K562 (cell line): ENCODE measurements at regions not wholly inside any gene's neighbourhood (a gene's known extent, or its start where the extent isn't known, plus 50 kb on each side); places are given as distances from the start of the nearest gene placed in this dataset.

Experiments used
- HDAC1 ChIP-seq, 2 experiments: fragments of 450-650 bp; IDR thresholded peaks; 2 replicates each; pipeline ENCODE4 v1.6.1; 2016 to 2017; ENCODE audit warnings: inconsistent platforms in 1 of 2, mild to moderate bottlenecking in 1 of 2, moderate library complexity in 1 of 2
- HIVEP1 ChIP-seq: fragments of 250-450 bp; sonication (Bioruptor Pico); IDR thresholded peaks from 2 replicates; pipeline ENCODE4 v1.4.0; 2020; ENCODE audit warnings: mild to moderate bottlenecking
- HMBOX1 ChIP-seq: sonication (generic); IDR thresholded peaks from 2 replicates; pipeline ENCODE4 v1.6.1; 2016
- MAX ChIP-seq: sonication (generic); formaldehyde crosslinking; IDR thresholded peaks from 2 replicates; pipeline ENCODE4 v1.9.0; 2022; ENCODE audit warnings: mild to moderate bottlenecking, missing genetic modification reagents
- MTA3 ChIP-seq: fragments of 450-650 bp; formaldehyde crosslinking; IDR thresholded peaks from 2 replicates; pipeline ENCODE4 v1.6.1; 2017; ENCODE audit warnings: mild to moderate bottlenecking, borderline replicate concordance
- PHB2 ChIP-seq: fragments of 450-650 bp; IDR thresholded peaks from 2 replicates; pipeline ENCODE4 v1.6.1; 2017; ENCODE audit warnings: low read depth
- U2AF2 ChIP-seq: fragments of 200-400 bp; formaldehyde crosslinking; optimal IDR thresholded peaks from 2 replicates; pipeline ENCODE3; 2017; ENCODE audit warnings: low read depth, mild to moderate bottlenecking, low read length
- ZBED1 ChIP-seq: IDR thresholded peaks from 2 replicates; pipeline ENCODE4 v1.6.1; 2014
- TF ChIP-seq, protein P1 (sequence below): sonication (generic); formaldehyde crosslinking; IDR thresholded peaks from 2 replicates; pipeline ENCODE4 v1.8.1; 2023; ENCODE audit warnings: mild to moderate bottlenecking, missing genetic modification reagents
- TF ChIP-seq, protein P2 (sequence below), 2 experiments: fragments of 450-650 bp in 1 of 2; IDR thresholded peaks; 2 replicates each; pipeline ENCODE4 v1.6.1; 2011 to 2017; ENCODE audit warnings: low read depth in 2 of 2, antibody characterized with exemption in 1 of 2, borderline replicate concordance in 1 of 2, low read length in 1 of 2, mild to moderate bottlenecking in 1 of 2, mixed read lengths in 1 of 2; ENCODE audit not compliant: control insufficient read depth in 1 of 2
- TF ChIP-seq, protein P3 (sequence below): fragments of 450-650 bp; conservative IDR thresholded peaks from 2 replicates; pipeline ENCODE4 v1.6.1; 2016; ENCODE audit warnings: missing genetic modification characterization, low read depth, mild to moderate bottlenecking, missing compliant biosample characterization, moderate library complexity

GRCh38 chr4:81682492-81682891 lies 210.8 kb upstream of the RASGEF1B start (continued):
- TF ChIP-seq, protein P1, sequence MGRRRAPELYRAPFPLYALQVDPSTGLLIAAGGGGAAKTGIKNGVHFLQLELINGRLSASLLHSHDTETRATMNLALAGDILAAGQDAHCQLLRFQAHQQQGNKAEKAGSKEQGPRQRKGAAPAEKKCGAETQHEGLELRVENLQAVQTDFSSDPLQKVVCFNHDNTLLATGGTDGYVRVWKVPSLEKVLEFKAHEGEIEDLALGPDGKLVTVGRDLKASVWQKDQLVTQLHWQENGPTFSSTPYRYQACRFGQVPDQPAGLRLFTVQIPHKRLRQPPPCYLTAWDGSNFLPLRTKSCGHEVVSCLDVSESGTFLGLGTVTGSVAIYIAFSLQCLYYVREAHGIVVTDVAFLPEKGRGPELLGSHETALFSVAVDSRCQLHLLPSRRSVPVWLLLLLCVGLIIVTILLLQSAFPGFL, result no peak
- no peak for TF ChIP-seq ZBED1
- TF ChIP-seq U2AF2, result no peak
- TF ChIP-seq, protein P2, sequence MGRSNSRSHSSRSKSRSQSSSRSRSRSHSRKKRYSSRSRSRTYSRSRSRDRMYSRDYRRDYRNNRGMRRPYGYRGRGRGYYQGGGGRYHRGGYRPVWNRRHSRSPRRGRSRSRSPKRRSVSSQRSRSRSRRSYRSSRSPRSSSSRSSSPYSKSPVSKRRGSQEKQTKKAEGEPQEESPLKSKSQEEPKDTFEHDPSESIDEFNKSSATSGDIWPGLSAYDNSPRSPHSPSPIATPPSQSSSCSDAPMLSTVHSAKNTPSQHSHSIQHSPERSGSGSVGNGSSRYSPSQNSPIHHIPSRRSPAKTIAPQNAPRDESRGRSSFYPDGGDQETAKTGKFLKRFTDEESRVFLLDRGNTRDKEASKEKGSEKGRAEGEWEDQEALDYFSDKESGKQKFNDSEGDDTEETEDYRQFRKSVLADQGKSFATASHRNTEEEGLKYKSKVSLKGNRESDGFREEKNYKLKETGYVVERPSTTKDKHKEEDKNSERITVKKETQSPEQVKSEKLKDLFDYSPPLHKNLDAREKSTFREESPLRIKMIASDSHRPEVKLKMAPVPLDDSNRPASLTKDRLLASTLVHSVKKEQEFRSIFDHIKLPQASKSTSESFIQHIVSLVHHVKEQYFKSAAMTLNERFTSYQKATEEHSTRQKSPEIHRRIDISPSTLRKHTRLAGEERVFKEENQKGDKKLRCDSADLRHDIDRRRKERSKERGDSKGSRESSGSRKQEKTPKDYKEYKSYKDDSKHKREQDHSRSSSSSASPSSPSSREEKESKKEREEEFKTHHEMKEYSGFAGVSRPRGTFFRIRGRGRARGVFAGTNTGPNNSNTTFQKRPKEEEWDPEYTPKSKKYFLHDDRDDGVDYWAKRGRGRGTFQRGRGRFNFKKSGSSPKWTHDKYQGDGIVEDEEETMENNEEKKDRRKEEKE (IDR thresholded peaks at IDR 0.05; ENCODE audit: borderline replicate concordance in 1 of 2, control insufficient read depth in 1 of 2, low read depth in 2 of 2, low read length in 1 of 2), result no peak
- TF ChIP-seq HDAC1 (IDR thresholded peaks at IDR 0.05), result no peak
- no peak for TF ChIP-seq HMBOX1
- TF ChIP-seq, protein P3, sequence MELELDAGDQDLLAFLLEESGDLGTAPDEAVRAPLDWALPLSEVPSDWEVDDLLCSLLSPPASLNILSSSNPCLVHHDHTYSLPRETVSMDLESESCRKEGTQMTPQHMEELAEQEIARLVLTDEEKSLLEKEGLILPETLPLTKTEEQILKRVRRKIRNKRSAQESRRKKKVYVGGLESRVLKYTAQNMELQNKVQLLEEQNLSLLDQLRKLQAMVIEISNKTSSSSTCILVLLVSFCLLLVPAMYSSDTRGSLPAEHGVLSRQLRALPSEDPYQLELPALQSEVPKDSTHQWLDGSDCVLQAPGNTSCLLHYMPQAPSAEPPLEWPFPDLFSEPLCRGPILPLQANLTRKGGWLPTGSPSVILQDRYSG, result no peak
- no peak for TF ChIP-seq HIVEP1
- no peak for TF ChIP-seq MAX
- no peak for TF ChIP-seq PHB2
- no peak for TF ChIP-seq MTA3
